NOMO-1 (cell line): ENCODE measurements at regions not wholly inside any gene's neighbourhood (a gene's known extent, or its start where the extent isn't known, plus 50 kb on each side); places are given as distances from the start of the nearest gene placed in this dataset.

Source experiments
- DNase-seq, 2 experiments: peaks; one replicate each; lab custom pipeline; 2025; ENCODE audit not compliant: unreplicated experiment in 2 of 2; lab: John Stamatoyannopoulos, UW

DNA sequence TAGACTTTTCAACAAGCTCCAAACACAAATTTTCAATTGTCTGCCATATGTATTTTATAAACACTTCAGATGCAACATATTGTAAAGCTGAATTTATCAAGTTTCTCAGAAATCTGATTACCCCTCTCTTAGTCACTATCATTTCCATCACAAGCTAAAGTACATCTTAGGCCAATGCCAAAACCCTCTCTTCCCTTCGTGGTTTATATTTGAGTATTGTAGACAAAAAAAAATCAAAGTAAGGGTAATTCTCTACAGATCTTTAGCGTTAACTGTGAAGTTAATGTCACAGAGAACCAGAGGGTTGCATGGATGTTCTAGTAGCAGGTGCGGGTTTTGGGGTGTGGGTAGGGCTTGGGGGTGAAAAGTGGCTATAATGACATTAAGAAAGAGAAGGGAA is 387.7 kb upstream of the PTGER4 start:
- DNase-seq: no peak

DNA sequence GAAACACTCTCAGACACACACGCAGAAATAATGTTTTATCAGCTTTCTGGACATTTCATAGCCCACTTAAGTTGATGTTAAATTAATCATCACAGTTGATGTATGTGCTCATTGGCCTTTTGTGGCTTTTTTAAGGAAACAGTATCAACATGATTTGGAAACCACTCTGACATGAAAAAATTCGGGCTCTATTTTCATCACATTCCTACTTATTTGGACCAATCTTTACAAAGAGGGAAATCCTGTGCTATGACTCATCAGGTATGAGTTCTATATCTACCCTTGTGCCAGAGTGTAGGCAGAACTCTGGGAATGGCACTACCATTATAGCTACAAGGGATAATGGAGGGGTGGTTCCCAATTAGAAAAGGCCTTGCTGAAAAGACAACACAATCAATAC is 388.4 kb upstream of the PTGER4 start:
- no peak for DNase-seq

DNA sequence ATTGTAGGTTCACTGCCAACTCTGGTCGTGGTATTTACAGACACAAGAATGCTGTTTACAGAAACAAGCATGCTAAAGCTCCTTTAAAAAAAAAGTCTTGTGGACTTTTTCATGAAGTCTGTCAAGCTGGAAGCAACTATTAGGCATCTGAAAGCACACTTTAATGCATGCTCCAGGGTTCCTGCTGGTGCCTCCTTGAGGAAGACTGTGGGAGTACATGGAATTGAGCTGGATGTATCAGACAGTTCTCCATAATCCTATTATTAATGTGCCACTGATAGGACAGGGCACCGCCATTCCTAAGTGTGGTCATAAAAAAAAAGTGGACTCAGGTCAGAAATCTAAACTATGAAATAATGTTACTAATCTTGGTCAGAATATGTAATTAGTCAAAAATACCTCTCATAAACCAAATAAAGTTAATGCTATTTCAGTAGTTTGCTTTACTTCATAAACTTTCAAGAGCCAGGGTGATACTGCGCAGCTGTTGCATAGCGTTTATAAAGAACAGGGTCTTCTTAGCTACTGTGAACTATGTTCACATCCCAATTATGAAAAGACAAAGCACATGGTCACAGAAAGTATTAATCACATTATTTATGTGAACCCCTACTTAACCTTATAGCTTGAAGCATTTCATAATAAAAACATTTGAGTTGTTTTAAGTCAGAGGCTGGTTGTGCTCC is 390.8 kb upstream of the PTGER4 start:
- DNase-seq: no peak

DNA sequence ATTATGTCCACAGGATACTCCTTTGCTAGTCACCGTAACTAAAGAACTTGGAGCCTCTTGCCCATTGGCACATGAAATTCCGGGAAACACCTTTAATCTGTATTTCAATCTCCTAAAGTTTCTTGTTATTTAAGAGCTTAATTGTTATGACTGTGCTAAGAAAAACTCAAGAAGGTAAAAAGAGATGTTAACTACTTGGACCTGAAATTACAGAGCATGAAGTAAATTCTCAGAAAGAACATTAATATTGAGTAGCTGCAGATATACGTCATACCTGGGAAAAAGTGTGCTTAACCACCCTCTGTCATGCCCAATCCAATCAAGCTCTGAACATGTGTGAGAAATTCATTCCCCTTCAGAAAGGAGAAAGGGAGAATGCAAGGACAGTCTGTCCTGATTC is 394.9 kb upstream of the PTGER4 start:
- DNase-seq: no peak

DNA sequence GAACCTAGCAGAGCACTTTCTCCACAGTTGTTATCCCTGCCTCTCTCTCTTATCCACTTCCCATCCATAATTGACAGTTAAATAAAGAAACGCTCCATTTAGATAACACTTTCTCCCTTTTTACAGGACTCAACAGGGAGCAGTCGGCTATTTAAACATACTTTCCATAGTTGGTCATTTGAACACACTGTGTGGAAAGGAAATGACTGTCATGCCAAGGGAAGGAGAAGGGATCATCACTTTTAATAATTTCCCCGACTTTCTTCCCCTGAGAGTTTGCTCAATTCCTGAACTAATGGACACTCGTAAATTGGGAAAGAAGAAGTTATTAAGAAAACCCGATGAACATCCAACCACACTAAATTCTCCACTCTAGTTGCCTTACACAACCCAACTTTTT is 400.8 kb upstream of the PTGER4 start:
- no peak for DNase-seq

DNA sequence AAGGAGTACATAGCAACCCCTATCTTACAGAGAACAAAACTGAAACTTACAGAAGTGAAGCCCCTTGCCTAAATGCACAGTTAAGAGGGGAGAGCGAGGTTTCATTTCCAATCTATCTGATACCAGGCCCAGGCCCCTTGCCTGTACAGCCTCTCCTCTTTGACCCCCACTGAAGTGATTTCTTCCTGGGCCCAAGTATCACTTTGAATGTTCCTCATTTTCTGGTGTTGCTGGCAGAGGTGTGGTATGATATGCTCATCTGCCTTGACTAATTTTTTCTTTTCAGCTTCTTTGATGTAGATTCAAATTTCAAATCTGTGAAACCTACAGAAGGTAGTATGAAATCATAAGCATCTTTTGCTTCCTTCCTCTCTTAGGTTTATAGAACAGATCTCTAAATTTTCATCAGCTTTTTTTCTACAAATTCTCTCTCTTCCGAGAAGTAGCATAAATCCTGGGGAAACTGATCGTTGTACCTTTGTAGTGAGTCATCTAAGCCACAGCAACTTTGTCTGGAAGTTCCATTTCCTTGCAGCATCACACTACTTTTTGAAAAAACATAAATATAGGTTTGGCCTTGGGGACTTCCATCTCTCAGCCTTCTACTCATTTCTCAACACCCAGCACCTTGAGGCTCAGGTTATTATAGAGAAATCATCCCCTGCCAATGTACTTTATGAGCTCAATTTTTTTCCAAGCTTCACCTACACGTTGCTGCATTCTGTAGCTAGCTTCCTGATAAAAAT is 402.4 kb upstream of the PTGER4 start:
- DNase-seq: no peak

DNA sequence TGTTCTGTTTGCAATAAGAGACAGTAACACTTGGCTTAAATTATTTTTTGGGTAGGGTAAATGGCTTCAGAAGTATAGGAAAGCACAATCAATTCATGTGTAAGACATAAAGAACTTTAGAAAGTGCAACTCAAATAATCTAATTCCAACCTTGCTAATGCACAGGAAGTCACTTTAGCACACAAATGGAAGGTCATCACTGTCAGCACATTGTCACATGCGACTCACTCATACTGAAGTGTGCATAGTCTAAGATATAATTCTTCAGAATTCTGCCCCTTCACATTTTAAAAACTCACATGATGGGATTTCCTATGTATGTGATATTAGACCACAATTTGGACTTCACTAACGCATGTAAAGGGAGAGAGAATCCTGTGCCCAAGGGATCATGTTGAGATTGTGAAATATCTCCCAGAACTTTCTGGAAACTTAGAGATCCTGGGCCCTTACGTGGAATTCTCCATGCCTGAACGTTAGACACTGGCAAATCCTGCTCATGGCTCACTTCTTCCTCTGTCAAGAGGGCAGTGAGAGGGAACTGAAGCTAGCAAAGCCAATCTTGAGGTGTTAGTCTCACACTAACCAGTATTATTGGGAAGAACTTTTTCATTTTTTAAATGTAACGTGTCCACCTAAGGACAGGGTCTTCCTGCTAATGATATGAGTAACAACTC is 403.2 kb upstream of the PTGER4 start:
- no peak for DNase-seq

DNA sequence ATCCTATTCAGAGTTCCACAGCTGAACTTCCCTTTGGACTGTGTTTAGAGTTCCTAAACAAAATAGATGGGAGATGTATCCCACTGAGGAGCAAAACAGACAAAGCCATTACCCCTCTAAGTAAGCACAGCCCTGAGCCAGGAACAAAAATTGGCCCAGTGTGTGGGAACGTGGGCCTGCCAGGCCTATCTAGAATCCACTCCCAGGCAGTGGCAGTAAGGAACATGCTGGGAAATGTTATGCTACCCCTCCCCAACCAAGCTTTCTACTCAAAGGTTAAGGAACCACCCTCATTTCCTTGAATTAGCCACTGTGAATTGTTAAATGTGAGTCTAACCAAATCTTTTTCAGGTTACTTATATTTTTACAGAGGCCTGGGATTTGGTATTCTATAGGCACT is 405.1 kb upstream of the PTGER4 start:
- no peak for DNase-seq

DNA sequence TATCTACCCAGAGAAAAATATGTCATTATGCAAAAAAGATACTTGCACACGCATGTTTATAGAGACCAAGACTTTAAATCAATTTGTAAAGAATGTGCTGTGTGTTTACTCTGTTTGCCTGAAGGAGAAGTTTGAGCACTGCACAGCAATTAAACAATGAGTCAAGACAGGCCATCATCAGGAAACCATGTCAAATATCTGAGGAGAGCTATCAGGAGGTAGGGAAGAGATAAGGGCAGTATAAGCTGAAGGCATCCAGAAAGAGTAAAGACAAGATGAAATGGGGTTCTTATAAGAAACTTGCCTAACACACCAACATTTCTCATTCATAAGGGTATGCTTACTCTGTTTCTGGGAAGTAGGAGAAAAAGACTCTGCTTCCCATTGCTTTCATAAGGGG is 405.8 kb upstream of the PTGER4 start:
- no peak for DNase-seq

DNA sequence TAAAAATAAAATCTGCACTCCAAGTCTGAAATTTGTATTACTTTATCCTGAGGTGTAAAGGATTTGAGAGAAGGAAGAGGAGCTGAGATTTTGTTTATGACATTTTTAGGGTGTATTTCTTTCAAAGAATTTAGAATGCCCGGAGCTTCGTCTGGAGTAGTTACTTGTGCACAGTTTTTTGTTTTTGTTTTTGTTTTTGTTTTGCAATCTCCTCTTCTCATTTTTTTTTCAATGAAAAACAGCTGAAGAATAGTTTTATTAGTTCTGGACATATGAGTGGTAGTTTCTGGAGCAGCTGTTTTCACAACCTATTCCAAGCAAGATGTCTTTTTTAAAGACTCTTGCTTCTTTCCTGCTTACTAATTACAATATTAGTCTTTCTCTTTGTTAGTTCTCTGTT is 408.2 kb upstream of the PTGER4 start:
- no peak for DNase-seq

DNA sequence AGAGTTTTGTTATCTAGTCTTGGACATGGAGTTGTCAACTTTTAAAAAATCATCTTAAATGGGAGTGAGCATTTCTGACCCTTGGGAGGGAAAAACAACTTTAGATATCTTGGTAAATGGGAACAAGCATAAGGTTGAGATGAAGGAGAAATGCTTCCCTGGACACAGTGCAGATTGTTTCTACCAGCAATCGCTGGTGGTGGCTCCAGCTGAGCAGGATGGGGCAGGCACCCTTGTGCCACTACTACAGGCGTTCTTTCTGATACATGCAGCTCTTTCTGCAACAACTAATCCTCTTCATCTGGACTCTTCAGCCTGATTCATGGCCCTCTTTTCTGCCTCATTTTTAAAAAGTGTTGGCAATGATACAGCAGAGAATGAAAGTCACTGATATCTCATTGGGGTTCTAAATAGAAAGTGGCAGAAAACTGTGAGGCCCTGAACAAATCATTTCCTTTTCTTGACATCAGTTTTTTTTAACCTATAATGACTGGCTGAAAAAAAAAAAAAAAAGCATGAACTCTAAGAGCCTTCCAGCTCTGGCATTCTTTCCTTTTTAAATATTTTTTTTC is 409.4 kb upstream of the PTGER4 start:
- DNase-seq: no peak

DNA sequence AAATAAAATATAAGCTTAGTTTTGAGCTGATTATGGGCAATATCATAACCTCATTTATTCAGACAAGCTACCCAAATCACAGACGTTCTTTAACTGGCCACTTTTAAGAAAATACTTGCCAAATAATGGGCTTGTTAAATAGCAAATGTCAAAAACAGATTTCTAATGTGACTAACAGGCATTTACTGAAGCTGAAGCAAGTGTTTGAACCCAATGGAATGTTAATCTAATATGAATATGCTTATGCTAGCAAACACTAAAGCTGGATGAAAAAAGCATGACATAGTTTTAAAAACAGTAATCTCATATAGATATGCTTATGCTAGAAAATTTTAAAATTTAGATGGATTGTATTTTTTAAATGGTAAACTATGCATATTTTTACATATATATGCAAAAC is 411.6 kb upstream of the PTGER4 start:
- no peak for DNase-seq

DNA sequence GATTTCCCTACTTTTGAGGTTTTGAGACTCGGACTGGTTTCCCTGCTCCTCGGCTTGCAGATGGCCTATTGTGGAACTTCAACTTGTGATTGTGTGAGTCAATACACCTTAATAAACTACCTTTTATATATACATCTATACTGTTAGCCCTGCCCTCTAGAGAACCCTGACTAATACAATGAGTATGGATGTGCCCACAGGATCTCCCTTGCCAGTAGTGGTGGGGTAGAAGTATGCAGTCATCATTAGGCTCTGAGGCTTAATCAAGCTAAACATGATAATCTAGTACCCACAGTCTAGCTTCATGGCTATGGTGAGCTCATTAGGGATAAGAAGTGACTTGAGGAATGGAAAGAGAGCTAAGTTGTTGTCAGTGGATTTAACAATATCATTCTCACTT is 412.8 kb upstream of the PTGER4 start:
- no peak for DNase-seq

DNA sequence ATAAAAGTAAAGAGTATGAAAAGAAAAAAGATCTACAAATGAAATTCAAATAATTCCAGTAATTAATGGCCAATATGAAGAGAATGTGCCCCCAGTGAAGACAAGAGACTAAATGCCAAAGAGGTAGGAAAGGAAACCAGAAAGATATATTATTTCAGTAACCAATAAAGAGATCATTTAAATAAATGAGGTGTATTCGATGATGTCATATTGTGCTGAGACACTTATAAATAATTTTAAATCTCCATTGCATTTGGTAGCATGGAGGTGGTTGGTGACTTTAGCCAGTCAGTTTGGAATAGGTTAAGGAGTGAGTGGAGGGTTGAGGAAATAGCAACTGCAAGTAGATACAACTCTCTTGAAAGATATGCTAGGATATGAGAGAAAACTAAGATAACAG is 417.7 kb upstream of the PTGER4 start:
- no peak for DNase-seq

DNA sequence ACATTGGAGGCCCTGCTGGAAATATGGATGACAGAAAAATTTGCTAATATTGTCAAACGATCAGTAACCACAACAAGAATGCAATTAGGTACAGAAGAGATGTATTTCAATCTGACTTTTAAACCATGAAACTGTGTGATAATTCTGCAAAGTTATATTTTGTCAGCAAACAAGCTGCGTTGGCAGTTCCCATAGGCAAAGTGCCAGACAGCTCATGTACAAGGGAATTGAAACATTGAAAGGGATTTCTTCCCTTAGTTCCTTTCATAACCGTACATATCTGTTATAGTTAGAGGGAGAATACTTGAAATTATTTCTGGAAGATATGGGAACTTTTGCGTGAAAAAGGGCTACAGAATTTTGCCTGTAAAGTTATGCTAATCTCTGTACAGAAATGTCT is 419.4 kb upstream of the PTGER4 start:
- DNase-seq: no peak

DNA sequence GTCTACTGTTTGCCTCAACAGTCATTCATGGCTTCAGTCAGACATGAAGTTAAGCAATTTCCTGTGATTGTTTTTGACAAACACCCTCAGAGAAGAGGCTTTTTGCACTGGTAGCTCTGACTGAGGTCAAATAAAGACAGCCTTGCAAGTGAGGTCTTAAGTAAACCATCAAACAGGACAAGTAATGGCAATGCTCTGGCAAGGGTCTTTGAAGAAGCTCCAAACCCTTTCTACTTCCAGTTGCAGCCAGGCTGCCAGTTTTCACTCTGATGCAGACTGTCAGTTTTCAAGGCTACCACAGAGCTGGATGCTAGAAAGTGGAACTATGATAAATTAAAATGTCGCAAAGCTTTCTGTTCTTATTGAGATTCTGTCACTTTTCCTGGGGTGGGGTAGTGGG is 421.5 kb upstream of the PTGER4 start:
- peak; percentile 90 to 95 for DNase-seq

DNA sequence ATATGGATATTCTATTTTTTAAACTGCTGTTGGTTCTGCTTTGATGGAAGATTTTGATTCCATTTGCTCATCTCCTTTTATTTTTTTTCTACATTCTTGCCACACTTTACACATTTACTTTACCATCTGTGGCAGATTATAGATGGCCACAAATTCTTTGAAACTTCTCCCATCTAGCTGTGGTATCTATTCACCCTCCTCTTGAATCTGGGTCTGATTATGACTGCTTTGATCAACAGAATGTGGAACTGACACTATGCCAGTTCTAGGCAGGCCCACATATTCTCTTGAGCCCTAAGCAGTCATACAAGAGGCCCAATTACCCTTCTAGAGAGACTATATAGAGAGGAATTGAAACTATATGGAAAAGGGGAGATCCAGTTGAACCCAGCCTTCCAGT is 439.0 kb upstream of the PTGER4 start:
- no peak for DNase-seq

DNA sequence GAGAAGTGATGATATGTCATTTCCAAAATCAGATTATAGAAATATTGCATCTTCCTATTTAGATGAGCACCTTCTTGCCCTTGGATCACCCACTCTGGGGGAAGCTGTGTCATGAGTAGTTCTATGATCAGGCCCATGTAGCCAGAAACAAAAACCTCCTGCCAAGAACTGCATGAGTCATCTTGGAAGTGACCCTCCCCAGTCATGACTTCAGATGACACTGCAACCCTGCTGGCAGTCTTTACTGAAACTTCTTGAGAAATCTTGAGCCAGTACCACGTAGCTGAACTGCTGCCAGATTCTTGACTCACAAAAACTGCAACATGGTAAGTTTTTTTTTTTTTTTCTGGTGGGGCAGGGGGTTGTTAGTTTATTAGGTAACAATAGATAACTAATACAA is 439.6 kb upstream of the PTGER4 start:
- DNase-seq: no peak

DNA sequence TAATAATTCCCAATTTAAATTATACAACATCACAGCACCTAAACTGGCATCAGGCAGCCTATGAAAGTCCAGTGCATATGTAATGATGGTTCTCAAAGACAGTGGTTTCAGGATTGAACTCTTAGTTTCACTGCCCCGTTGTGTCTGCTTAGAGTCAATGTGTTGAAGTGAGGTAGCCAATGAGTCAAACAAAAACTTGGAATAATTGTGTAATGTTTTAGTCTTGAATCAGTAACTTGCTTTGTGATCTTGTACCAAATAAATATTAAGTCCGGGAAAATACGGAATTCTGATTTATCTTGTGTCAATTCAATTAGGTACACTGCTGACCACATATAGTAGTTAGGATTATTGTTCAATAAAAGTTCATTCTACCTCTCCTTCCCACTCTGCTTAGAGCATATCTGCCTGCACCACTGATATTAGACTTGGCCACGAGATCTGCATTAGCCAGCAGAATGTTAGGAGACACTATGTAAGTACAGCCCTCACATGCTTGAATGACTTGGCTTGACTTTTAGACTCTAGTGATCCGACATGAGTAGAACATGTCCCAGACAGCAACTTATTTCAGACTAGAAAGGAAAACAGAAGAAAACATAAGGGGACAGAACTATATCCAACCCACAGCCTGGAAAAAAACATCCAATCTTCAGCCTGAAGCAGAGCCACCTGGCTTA is 441.5 kb upstream of the PTGER4 start:
- no peak for DNase-seq

DNA sequence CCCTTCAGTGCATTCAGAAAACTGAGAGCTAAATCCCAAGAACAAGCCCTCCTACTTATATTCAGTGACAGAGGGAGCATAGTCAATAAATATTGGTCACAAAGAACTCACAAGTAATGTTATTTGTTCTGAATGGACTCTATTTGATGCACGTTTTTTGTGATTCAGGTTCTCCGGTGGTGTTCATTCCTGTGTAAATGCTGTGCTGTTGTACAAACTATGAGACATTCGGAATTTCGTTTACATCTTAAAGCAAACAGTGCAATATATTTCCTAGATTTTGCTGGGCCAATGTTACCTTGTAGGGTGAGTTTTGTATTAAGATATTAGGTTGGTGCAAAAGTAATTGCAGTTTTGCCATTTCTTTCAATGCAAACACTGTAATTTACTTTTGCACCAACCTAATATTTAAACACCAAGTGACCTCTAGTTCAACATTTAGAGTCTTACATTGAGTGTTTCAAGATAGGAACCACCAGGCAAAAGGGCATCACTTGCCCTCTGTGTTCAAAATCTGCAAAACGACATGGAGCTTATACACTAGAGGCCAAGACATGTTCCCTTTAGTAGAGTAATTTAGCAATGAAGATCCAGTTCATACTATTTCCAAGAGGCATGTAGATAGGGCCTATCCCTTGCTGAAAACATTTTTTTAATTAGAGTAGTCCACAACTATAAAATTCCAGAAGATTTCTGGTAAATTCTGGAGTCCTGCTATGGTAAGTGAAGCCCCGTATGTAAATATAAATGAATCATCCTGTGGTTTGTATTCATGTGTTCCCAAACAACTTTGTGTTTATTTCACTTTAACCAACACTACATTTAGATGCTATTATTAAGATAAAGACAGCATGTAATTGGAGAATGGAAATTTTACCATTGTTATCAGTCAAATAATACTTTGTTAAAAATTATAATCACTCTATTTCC is 444.0 kb upstream of the PTGER4 start:
- no peak for DNase-seq
